Gastroesophageal sphincter (tissue), 3 donors: ENCODE measurements at regions not wholly inside any gene's neighbourhood (a gene's known extent, or its start where the extent isn't known, plus 50 kb on each side); places are given as distances from the start of the nearest gene placed in this dataset.

Source experiments
- POLR2A ChIP-seq, 2 donors: fragments of 450-650 bp; IDR thresholded peaks; one replicate each; pipeline ENCODE4 v1.6.1; 2017; ENCODE audit warnings: antibody characterized with exemption in 2 of 2, mild to moderate bottlenecking in 2 of 2, moderate library complexity in 1 of 2
- TF ChIP-seq, protein P1 (sequence below), 4 experiments: fragments of 200-600 bp in 2 of 4; fragments of 450-650 bp in 2 of 4; sonication (generic) in 1 of 4; IDR thresholded peaks; one replicate each; pipeline ENCODE4 v1.5.1; 2017 to 2019; ENCODE audit warnings: antibody characterized with exemption in 4 of 4, mild to moderate bottlenecking in 2 of 4, moderate library complexity in 2 of 4

DNA sequence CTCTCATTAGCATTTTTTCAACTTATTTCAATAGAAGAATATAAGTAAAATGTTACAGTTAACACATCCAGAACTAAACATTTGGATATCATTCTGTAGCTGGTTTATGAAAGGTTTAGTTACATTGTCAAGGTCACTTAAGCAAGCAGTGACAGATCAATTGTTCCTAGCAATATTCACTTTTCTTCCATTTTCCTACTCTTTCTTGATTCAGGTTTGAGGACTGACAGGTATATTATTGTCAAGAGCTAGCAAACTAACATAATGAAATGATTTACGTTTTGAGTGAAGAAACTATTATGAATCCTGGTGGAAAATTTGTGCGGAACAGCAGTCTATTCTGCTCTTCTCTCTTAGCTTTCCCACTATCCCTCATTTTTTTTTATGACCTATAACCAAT, 220.4 kb upstream of the ADGRL4 start:
- TF ChIP-seq, protein P1, sequence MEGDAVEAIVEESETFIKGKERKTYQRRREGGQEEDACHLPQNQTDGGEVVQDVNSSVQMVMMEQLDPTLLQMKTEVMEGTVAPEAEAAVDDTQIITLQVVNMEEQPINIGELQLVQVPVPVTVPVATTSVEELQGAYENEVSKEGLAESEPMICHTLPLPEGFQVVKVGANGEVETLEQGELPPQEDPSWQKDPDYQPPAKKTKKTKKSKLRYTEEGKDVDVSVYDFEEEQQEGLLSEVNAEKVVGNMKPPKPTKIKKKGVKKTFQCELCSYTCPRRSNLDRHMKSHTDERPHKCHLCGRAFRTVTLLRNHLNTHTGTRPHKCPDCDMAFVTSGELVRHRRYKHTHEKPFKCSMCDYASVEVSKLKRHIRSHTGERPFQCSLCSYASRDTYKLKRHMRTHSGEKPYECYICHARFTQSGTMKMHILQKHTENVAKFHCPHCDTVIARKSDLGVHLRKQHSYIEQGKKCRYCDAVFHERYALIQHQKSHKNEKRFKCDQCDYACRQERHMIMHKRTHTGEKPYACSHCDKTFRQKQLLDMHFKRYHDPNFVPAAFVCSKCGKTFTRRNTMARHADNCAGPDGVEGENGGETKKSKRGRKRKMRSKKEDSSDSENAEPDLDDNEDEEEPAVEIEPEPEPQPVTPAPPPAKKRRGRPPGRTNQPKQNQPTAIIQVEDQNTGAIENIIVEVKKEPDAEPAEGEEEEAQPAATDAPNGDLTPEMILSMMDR (IDR thresholded peaks at IDR 0.05), result no peak
- no peak for TF ChIP-seq POLR2A (IDR thresholded peaks at IDR 0.05)
